ENCODE measurements at regions not wholly inside any gene's neighbourhood (a gene's known extent, or its start where the extent isn't known, plus 50 kb on each side); places are given as distances from the start of the nearest gene placed in this dataset.

DNA sequence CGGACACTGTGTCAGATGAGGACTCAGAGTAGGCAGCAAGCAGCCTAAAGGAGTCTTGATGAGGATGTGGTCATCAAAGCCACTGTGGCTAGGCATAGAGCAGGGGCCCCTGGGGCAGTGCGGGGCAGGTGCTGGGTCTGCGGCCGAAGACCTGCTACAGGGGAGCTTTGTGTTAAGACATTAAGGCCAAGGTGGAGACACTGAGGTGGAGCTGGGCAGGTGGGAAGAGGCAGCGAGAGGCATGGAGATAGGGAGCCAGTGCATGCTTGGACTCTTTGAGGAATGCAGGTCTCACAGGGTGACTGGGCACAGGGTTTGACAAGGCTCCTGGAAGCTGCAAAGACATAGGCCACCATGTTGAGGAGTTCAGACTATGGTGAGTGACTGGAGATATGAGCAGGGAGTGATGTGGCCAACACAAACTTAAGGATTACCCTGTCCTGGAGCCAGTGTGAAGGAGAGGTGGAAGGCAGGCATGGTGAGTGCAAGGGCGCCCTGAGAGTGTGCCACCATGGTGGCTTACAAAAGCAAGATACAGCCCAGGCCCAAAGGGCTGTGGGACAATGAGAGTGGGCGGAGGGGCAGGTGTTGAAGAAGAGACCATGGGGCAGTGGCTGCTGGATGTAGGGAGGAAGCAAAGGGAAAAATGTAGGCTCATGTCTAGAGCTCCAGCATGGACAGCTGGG lies 450.9 kb upstream of the HS6ST1 start:
- TF ChIP-seq, protein P1, sequence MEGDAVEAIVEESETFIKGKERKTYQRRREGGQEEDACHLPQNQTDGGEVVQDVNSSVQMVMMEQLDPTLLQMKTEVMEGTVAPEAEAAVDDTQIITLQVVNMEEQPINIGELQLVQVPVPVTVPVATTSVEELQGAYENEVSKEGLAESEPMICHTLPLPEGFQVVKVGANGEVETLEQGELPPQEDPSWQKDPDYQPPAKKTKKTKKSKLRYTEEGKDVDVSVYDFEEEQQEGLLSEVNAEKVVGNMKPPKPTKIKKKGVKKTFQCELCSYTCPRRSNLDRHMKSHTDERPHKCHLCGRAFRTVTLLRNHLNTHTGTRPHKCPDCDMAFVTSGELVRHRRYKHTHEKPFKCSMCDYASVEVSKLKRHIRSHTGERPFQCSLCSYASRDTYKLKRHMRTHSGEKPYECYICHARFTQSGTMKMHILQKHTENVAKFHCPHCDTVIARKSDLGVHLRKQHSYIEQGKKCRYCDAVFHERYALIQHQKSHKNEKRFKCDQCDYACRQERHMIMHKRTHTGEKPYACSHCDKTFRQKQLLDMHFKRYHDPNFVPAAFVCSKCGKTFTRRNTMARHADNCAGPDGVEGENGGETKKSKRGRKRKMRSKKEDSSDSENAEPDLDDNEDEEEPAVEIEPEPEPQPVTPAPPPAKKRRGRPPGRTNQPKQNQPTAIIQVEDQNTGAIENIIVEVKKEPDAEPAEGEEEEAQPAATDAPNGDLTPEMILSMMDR (IDR thresholded peaks at IDR 0.05; ENCODE audit: low read depth, low read length) = no peak
- TF ChIP-seq EZH2phosphoT487 (IDR thresholded peaks at IDR 0.05; ENCODE audit: low read depth) = no peak
